ENCODE measurements at regions not wholly inside any gene's neighbourhood (a gene's known extent, or its start where the extent isn't known, plus 50 kb on each side); places are given as distances from the start of the nearest gene placed in this dataset.

- no peak for TF ChIP-seq CTCF (conservative IDR thresholded peaks at IDR 0.05)
- no peak for TF ChIP-seq ZFX (IDR thresholded peaks at IDR 0.05)
Measured at GRCh38 chr5:104785097-104785496, 1222.5 kb upstream of the NUDT12 start.
